Trophoblast cell (in vitro differentiated cells and primary cell): ENCODE measurements at regions not wholly inside any gene's neighbourhood (a gene's known extent, or its start where the extent isn't known, plus 50 kb on each side); places are given as distances from the start of the nearest gene placed in this dataset.

Source experiments
- DNase-seq, 2 donors: peaks; one replicate each; pipeline ENCODE4 v3.0.0-alpha.2; 2016
- H2AFZ ChIP-seq: 2 replicates; pipeline ENCODE4 v1.6.1; 2013; ENCODE audit warnings: low read length, moderate library complexity, mild to moderate bottlenecking; ENCODE audit not compliant: insufficient read depth, poor library complexity
- H2AK5ac ChIP-seq: 2 replicates; pipeline ENCODE4 v1.6.1; 2013; ENCODE audit warnings: mild to moderate bottlenecking, low read length
- H2BK120ac ChIP-seq: 2 replicates; pipeline ENCODE4 v1.6.1; 2013; ENCODE audit warnings: low read length, mild to moderate bottlenecking, moderate library complexity; ENCODE audit not compliant: insufficient read depth, poor library complexity
- H2BK12ac ChIP-seq: 2 replicates; pipeline ENCODE4 v1.6.1; 2013; ENCODE audit warnings: mild to moderate bottlenecking, low read length, moderate library complexity
- H2BK5ac ChIP-seq: 2 replicates; pipeline ENCODE4 v1.6.1; 2013; ENCODE audit warnings: low read length, low read depth, moderate library complexity, mild to moderate bottlenecking; ENCODE audit not compliant: poor library complexity
- H3K14ac ChIP-seq: 2 replicates; pipeline ENCODE4 v1.6.1; 2013; ENCODE audit warnings: mild to moderate bottlenecking, low read length
- H3K18ac ChIP-seq: 2 replicates; pipeline ENCODE4 v1.6.1; 2013; ENCODE audit warnings: mild to moderate bottlenecking, low read length
- H3K23ac ChIP-seq: 2 replicates; pipeline ENCODE4 v1.6.1; 2013; ENCODE audit warnings: low read length
- H3K27ac ChIP-seq: 2 replicates; pipeline ENCODE4 v1.5.1; 2013; ENCODE audit warnings: low read depth, mild to moderate bottlenecking, inconsistent platforms, low read length, moderate library complexity
- H3K27me3 ChIP-seq: 2 replicates; pipeline ENCODE4 v1.6.1; 2013; ENCODE audit warnings: inconsistent platforms, mild to moderate bottlenecking, low read length, moderate library complexity; ENCODE audit not compliant: insufficient read depth
- H3K36me3 ChIP-seq, 2 experiments: 1 replicate in 1 of 2; 2 replicates in 1 of 2; pipeline ENCODE4 v1.6.1; 2013; ENCODE audit warnings: low read length in 2 of 2, mild to moderate bottlenecking in 2 of 2, moderate library complexity in 1 of 2; ENCODE audit not compliant: insufficient read depth in 2 of 2, control insufficient read depth in 1 of 2
- H3K4ac ChIP-seq: 2 replicates; pipeline ENCODE4 v1.6.1; 2013; ENCODE audit warnings: low read depth, mild to moderate bottlenecking, low read length, moderate library complexity
- H3K4me1 ChIP-seq, 2 experiments: 1 replicate in 1 of 2; 2 replicates in 1 of 2; pipeline ENCODE4 v1.6.1; 2013; ENCODE audit warnings: low read length in 2 of 2, mild to moderate bottlenecking in 2 of 2, moderate library complexity in 1 of 2; ENCODE audit not compliant: insufficient read depth in 2 of 2, control insufficient read depth in 1 of 2
- H3K4me2 ChIP-seq: 2 replicates; pipeline ENCODE4 v1.6.1; 2013; ENCODE audit warnings: inconsistent platforms, mild to moderate bottlenecking, low read length, moderate library complexity
- H3K4me3 ChIP-seq: 2 replicates; pipeline ENCODE4 v1.5.1; 2013; ENCODE audit warnings: mild to moderate bottlenecking, low read depth, low read length, inconsistent platforms
- H3K79me1 ChIP-seq: one replicate; pipeline ENCODE4 v1.6.1; 2013; ENCODE audit warnings: low read length
- H3K79me2 ChIP-seq: 2 replicates; pipeline ENCODE4 v1.6.1; 2013; ENCODE audit warnings: low read length, mild to moderate bottlenecking; ENCODE audit not compliant: control insufficient read depth, insufficient read depth, poor library complexity
- H3K9ac ChIP-seq: 2 replicates; pipeline ENCODE4 v1.6.1; 2013; ENCODE audit warnings: mild to moderate bottlenecking, low read length
- H3K9me3 ChIP-seq: 2 replicates; pipeline ENCODE4 v1.6.1; 2013; ENCODE audit warnings: low read depth, mild to moderate bottlenecking, control low read depth, inconsistent platforms, low read length; ENCODE audit not compliant: insufficient read depth
- H4K12ac ChIP-seq: 2 replicates; pipeline ENCODE4 v1.6.1; 2013; ENCODE audit warnings: low read depth, mild to moderate bottlenecking, low read length, moderate library complexity
- H4K8ac ChIP-seq: 2 replicates; pipeline ENCODE4 v1.6.1; 2013; ENCODE audit warnings: low read depth, mild to moderate bottlenecking, low read length, moderate library complexity
- H4K91ac ChIP-seq: one replicate; pipeline ENCODE4 v1.6.1; 2013; ENCODE audit warnings: low read depth, mild to moderate bottlenecking, low read length, moderate library complexity
- WGBS: extraction: QIAGEN DNeasy Blood & Tissue Kit; methylation state at CpG from one replicate; pipeline ENCODE4 v1.1.7; 2013; ENCODE audit warnings: missing lambda C conversion rate; ENCODE audit not compliant: insufficient read length, insufficient coverage; ENCODE audit errors: extremely low coverage; 5-methylcytosine and 5-hydroxymethylcytosine counted together

DNA sequence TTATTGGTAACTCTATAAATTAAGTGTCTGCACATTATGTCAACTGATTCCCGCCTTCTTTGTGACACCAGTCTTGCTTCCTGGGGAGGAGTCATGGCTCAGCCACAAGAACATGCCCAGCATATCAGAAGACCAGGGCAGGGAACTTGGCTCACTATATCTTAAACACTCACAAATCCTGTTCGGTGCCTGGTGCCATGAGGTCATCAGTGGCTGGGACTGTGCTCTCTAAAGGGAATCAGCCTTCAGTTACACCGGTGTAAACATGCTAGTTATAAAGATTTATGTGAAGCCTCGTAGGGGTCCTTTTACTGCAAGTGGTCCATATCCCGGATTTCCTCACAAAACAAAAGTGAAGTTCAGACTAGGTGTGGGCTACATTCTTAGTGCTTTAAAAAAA lies 73.1 kb upstream of the ZNF521 start:
- no peak overlapping the region for H3K14ac ChIP-seq
- H3K9ac ChIP-seq, result no peak overlapping the region
- DNase-seq, result no peak
- H4K91ac ChIP-seq, result no peak overlapping the region
- no peaks in the 10 kb centered on the region for H3K9me3 ChIP-seq
- no peak overlapping the region for H2AK5ac ChIP-seq
- H2BK5ac ChIP-seq, result no peak overlapping the region
- no peak overlapping the region for H3K27ac ChIP-seq
- H3K4ac ChIP-seq, result no peak overlapping the region
- no peaks in the 10 kb centered on the region for H3K36me3 ChIP-seq
- H3K4me3 ChIP-seq, result no peak overlapping the region
- no peak overlapping the region for H2AFZ ChIP-seq
- no peak overlapping the region for H3K23ac ChIP-seq
- no peak overlapping the region for H2BK12ac ChIP-seq
- H3K79me1 ChIP-seq, result no peaks in the 10 kb centered on the region
- no peaks in the 10 kb centered on the region for H3K27me3 ChIP-seq
- no peak overlapping the region for H4K8ac ChIP-seq
- H3K79me2 ChIP-seq, result no peaks in the 10 kb centered on the region
- H4K12ac ChIP-seq, result no peak overlapping the region
- H3K18ac ChIP-seq, result no peak overlapping the region
- no CpG with 5 or more reads among the region's 5 CpGs for WGBS
- peaks cover 2 to 6% of the 10 kb centered on the region in 2 experiments for H3K4me1 ChIP-seq
- H3K4me2 ChIP-seq, result no peak overlapping the region
- no peak overlapping the region for H2BK120ac ChIP-seq

DNA sequence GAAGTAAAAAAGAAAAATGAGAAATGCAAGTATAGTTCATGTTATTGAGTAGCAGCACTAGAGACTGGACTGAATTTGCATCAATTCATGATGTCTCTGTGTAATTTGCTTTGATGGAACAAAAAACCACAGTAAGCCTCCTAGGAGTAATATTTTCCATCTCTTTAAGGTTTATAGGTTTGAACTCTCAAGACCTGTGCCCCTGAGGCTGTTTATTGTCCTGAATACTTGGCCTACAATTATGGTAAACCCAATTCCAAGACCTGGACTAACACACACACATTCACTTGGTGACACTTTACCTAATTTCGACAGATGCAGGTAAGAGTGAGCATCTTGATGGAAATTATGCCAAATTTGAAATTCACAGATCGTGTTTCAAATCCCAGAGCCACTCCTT lies 71.8 kb upstream of the ZNF521 start:
- H3K27me3 ChIP-seq, result no peaks in the 10 kb centered on the region
- H2AK5ac ChIP-seq, result no peak overlapping the region
- H3K27ac ChIP-seq, result no peak overlapping the region
- H4K91ac ChIP-seq, result no peak overlapping the region
- H2BK12ac ChIP-seq, result no peak overlapping the region
- no peak overlapping the region for H3K9ac ChIP-seq
- H3K4ac ChIP-seq, result no peak overlapping the region
- H2BK5ac ChIP-seq, result no peak overlapping the region
- H3K79me1 ChIP-seq, result no peaks in the 10 kb centered on the region
- no peak for DNase-seq
- WGBS, result no CpG with 5 or more reads among the region's 2 CpGs
- H3K14ac ChIP-seq, result no peak overlapping the region
- H2AFZ ChIP-seq, result no peak overlapping the region
- H3K18ac ChIP-seq, result no peak overlapping the region
- H2BK120ac ChIP-seq, result no peak overlapping the region
- H3K79me2 ChIP-seq, result no peaks in the 10 kb centered on the region
- H3K36me3 ChIP-seq, result no peaks in the 10 kb centered on the region
- no peak overlapping the region for H4K12ac ChIP-seq
- no peak overlapping the region for H3K4me2 ChIP-seq
- H3K4me3 ChIP-seq, result no peak overlapping the region
- no peak overlapping the region for H3K23ac ChIP-seq
- H4K8ac ChIP-seq, result no peak overlapping the region
- H3K9me3 ChIP-seq, result no peaks in the 10 kb centered on the region
- peaks cover 2 to 6% of the 10 kb centered on the region in 2 experiments for H3K4me1 ChIP-seq

DNA sequence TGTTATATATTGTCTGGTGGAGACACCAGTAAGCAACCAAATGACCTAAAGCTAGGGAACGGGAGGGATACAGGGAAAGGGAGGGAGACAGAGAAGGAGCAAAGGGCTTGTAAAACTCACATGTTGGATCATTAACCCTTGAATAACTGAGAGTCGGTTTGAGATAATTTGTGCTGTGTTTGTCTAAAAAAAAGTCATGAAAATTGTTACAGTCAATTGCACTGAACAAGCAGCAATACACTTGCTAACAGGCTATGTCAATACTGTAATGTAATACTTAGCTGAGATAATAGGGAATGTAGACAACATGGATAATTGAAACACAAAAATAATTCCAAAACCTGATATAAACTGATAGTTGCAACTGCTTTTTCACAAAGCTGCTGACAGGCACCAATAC lies 71.3 kb upstream of the ZNF521 start:
- Histone ChIP-seq H4K91ac (no peak overlapping the region), H3K9ac (no peak overlapping the region), H4K8ac (no peak overlapping the region), H3K14ac (no peak overlapping the region), H2BK12ac (no peak overlapping the region), H3K9me3 (no peaks in the 10 kb centered on the region), H3K36me3 (no peaks in the 10 kb centered on the region), H3K4me1 (peaks cover 2 to 8% of the 10 kb centered on the region in 2 experiments), H3K79me1 (no peaks in the 10 kb centered on the region), H2BK120ac (no peak overlapping the region), H3K27me3 (no peaks in the 10 kb centered on the region), H3K79me2 (no peaks in the 10 kb centered on the region), H3K4me2 (no peak overlapping the region), H2AK5ac (no peak overlapping the region), H2BK5ac (no peak overlapping the region), H3K4me3 (no peak overlapping the region), H2AFZ (no peak overlapping the region), H3K27ac (no peak overlapping the region), H3K23ac (no peak overlapping the region), H3K4ac (no peak overlapping the region), H4K12ac (no peak overlapping the region), H3K18ac (no peak overlapping the region)
- DNase-seq, result no peak
- no CpG with 5 or more reads among the region's 2 CpGs for WGBS

DNA sequence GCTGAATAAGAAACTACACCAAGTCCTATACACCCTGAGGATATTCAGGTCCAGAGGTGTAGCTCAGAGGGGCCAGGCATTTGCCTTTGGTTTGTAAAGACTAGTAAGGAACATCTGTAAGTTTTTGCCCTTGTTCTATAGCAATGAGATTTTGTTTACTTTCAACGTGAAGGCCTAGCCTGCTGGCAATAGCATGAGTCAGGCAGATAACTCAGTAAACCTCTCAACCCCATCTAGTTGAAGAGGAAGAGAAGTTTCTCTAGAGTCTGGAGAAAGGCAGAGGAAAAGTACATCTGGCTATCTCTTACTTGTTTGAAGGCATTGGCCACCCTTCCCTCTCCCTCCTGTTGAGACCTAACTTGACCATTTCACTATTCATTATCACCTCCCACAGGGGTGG lies 70.3 kb upstream of the ZNF521 start:
- Histone ChIP-seq H3K9ac (no peak overlapping the region), H3K4me1 (peaks cover 2 to 8% of the 10 kb centered on the region in 2 experiments), H3K18ac (no peak overlapping the region), H4K8ac (no peak overlapping the region), H4K91ac (no peak overlapping the region), H3K4ac (no peak overlapping the region), H2BK5ac (no peak overlapping the region), H2AFZ (no peak overlapping the region), H3K23ac (no peak overlapping the region), H3K36me3 (no peaks in the 10 kb centered on the region), H3K27me3 (no peaks in the 10 kb centered on the region), H4K12ac (no peak overlapping the region), H3K14ac (no peak overlapping the region), H3K27ac (no peak overlapping the region), H3K79me2 (no peaks in the 10 kb centered on the region), H2BK12ac (no peak overlapping the region), H3K79me1 (no peaks in the 10 kb centered on the region), H3K9me3 (no peaks in the 10 kb centered on the region), H3K4me2 (no peak overlapping the region), H2AK5ac (no peak overlapping the region), H3K4me3 (no peak overlapping the region), H2BK120ac (no peak overlapping the region)
- no peak for DNase-seq
- WGBS, result no CpG with 5 or more reads among the region's 1 CpG
